ENCODE measurements at regions not wholly inside any gene's neighbourhood (a gene's known extent, or its start where the extent isn't known, plus 50 kb on each side); places are given as distances from the start of the nearest gene placed in this dataset.
"Not testable (repeated sequence)": the region's sequence is repeated elsewhere in the genome, so short reads cannot be mapped to it uniquely, and the experiment has no call there.

DNA sequence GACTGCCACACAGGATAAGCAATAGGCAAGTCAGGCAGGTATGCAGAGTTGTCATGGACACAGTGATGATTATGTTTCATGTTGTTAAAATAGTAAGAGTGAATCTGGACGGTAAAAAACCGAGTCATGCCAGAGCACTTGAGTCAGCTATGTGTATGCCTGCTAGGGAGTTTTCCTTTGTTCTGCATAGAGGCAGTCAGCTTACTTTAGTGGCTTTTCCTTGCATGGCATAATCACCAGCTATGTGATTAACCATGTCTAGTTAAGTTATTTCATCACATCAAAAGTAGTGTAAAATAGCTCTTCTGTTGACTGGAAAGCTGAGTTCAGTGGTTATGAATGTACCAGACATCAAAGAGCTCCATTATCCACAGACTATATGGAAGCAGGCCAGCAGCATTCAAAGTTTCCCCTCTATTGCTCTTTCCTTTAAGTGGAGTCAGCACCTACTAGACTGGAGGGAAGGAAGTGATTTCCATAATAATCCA is 989.8 kb downstream of the TLE1 start:
- DNase-seq (ENCODE audit: insufficient read length, low spot score), result no peak
- FAIRE-seq, result no peak

DNA sequence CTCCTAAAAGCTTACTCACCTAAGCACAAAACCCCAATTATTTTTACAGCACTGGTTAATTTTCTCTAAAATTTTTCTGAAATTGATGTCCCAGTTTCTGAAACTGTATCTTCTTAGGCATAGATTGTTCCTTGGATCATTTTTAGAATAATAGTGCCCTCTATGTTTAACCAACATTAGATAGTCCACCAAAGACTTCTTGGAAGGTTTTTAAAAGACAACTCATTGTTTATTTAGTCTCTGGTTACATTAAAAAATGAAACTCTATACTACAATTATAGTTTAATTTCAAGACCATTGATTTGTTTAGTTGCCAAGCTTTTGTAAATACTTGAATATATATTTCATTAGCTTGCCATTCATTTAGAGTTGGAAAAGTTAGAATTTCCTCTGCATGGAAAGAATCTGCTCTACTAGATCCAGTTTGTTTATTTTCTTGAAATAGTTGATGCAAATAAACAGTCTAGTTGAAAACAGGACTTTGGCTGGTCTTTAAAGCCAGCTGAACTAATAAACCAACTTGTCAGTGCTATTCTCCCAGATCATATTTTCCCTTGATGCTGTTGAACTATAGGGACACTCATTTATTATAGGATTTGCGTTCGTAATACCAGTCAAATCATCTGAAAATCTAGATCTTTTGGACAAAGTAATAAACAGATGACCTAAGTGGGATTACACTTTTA is 990.5 kb downstream of the TLE1 start:
- no peak for DNase-seq (ENCODE audit: insufficient read length, low spot score)
- FAIRE-seq, result no peak

DNA sequence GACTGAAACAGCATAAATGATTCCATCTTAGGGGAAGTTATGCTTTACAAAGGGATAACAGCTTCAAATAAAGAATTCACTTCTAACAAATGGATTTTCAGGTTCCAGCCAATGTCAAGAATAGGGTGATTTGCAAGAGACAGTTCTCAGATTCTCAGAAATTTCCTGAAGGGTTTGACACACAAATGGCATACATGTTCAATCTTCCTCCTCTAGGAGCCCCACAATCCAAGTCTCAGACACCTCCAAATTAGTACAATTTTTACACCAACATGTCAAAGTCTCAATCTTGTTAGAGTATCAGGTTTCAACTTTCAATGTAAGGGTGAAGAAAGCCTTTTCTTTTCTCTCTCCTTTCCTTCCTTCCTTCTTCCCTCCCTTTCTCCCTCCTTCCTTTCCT is 996.6 kb downstream of the TLE1 start:
- no peak for DNase-seq (ENCODE audit: insufficient read length, low spot score)
- FAIRE-seq, result no peak

- FAIRE-seq (no peak), DNase-seq (ENCODE audit: insufficient read length, low spot score) (no peak)
These were observed 998.1 kb downstream of the TLE1 start for GRCh38 chr9:80691229-80691628.

DNA sequence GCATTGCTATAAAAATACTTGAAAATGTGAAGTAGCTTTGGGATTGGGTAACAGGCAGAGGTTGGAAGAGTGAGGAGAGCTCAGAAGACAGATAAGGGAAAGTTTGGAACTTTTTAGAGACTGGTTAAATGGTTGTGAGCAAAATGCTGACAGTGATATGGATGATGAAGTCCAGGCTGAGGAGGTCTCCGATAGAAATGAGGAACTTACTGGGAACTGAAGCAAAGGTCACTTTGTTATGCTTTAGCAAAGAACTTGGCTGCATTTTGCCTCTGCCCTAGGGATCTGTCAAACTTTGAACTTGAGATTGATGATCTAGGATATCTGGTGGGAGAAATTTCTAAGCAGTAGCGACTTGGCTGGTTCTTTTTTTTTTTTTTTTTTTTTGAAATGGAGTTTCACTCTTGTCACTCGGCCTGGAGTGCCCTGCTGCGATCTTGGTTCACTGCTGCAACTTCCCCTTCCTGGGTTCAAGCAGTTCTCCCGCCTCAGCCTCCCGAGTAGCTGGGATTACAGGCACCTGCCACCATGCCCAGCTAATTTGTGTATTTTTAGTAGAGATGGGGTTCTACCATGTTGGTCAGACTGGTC is 998.9 kb downstream of the TLE1 start:
- FAIRE-seq, result no peak
- DNase-seq (ENCODE audit: insufficient read length, low spot score), result no peak

GRCh38 chr9:80679916-80680315 is 1009.4 kb downstream of the TLE1 start:
- DNase-seq (ENCODE audit: insufficient read length, low spot score) (no peak), FAIRE-seq (no peak)

- DNase-seq (ENCODE audit: insufficient read length, low spot score), result no peak
- FAIRE-seq, result no peak
These were observed 1010.4 kb downstream of the TLE1 start for GRCh38 chr9:80678906-80679305.

DNA sequence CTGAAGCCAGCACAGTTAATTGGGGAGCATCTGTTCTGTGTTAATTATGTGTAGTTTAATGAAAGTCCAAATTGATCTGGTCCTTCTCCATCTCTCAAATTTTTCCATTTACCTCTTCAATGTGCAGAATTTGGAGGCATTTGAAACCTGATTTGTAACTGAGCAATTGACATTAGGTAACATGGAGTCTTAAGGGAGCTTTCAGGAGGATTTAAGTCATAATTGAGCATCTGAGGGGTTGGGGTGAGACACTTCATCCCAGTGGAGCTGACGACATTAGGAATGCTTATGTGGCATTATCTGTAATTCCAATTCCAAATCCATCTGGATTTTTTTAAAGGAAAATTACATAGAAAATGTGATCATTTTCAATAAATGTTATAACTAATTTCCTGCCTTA is 1015.9 kb downstream of the TLE1 start:
- FAIRE-seq (no peak), DNase-seq (ENCODE audit: insufficient read length, low spot score) (no peak)

GRCh38 chr9:80665479-80665878 is 1023.9 kb downstream of the TLE1 start:
- DNase-seq (ENCODE audit: insufficient read length, low spot score), result no peak
- FAIRE-seq, result no peak

DNA sequence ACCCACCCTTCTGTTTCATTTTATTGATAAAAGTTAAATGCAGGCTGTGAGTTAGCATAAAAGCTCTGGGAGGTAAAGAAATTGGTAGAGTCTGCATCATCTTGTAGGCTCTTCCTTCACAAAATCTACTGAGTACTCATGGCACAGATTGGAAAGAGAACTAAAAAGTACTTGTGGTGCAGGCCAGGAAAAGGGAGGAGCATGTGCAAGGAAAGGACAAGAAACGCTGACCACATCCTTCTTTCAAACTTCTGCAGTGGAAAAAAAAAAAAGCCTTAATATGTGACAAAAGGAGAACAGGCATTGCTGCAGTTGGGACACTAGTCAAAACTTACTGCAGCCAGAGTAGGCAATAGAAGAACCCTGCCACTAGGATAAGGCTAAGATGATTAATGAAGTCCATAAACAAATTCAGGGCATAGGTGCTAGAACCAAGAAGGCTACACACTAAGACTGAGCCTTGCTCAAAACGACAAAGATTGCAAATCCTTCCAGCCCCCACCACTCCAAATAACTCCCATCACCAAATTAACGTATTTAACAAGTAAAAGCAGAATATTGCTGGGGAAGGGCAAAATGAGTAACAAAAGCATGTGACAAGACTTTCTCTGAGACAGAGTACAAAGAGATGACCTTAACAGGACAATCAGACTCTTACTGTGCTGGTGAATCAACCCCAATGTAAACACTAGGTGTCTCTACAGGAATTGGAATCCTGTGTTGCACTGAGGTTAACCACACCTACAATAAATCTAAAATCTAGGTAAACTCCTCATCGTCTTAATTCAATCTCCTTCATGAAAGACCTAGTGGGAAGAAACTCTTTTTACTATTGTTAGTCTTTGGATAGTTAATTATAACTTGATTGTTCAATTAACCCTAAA is 1024.8 kb downstream of the TLE1 start:
- DNase-seq (ENCODE audit: insufficient read length, low spot score) (no peak), FAIRE-seq (no peak)

DNA sequence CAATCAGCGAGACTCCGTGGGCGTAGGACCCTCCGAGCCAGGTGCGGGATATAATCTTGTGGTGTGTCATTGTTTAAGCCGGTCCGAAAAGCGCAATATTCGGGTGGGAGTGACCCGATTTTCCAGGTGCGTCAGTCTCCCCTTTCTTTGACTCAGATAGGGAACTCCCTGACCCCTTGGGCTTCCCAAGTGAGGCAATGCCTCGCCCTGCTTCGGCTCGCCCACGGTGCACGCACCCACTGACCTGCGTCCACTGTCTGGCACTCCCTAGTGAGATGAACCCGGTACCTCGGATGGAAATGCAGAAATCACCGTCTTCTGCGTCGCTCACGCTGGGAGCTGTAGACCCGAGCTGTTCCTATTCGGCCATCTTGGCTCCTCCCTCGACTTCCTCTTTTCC is 1029.6 kb downstream of the TLE1 start:
- not testable (repeated sequence) for DNase-seq (ENCODE audit: insufficient read length, low spot score); FAIRE-seq

DNA sequence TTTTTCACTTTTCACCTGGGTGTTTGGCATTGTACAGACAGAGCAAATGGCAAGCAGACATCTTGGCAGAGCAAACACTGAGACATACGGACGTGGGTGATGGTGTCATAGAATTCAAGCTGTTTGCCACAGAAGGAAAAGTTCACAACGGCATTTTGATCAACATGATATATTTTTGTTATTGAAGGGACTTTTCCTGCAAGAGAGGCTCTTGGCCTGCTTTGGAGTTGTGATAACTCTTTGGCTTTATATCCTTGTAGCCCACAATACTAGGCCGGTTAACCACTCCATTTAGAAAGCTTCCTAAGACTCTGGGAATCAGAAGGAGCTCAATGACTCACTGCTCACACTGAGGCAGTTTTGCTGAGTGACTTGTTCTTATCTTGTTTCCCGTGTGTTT is 1038.3 kb downstream of the TLE1 start:
- FAIRE-seq, result no peak
- no peak for DNase-seq (ENCODE audit: insufficient read length, low spot score)

- FAIRE-seq (no peak), DNase-seq (ENCODE audit: insufficient read length, low spot score) (no peak)
These were observed 1039.9 kb downstream of the TLE1 start for GRCh38 chr9:80649496-80649895.

GRCh38 chr9:80649001-80649420 is 1040.3 kb downstream of the TLE1 start:
- FAIRE-seq (no peak), DNase-seq (ENCODE audit: insufficient read length, low spot score) (no peak)

GRCh38 chr9:80648336-80648735 is 1041.0 kb downstream of the TLE1 start:
- no peak for FAIRE-seq
- DNase-seq (ENCODE audit: insufficient read length, low spot score), result no peak

- FAIRE-seq (no peak), DNase-seq (ENCODE audit: insufficient read length, low spot score) (no peak)
These were observed 1043.1 kb downstream of the TLE1 start for GRCh38 chr9:80646211-80646610.

- FAIRE-seq (no peak), DNase-seq (ENCODE audit: insufficient read length, low spot score) (no peak)
These were observed 1045.3 kb downstream of the TLE1 start for GRCh38 chr9:80644044-80644443.

- DNase-seq (ENCODE audit: insufficient read length, low spot score) (no peak), FAIRE-seq (no peak)
These were observed 1054.3 kb downstream of the TLE1 start for GRCh38 chr9:80635065-80635464.

GRCh38 chr9:80632041-80632440 is 1057.3 kb downstream of the TLE1 start:
- FAIRE-seq (no peak), DNase-seq (ENCODE audit: insufficient read length, low spot score) (no peak)

DNA sequence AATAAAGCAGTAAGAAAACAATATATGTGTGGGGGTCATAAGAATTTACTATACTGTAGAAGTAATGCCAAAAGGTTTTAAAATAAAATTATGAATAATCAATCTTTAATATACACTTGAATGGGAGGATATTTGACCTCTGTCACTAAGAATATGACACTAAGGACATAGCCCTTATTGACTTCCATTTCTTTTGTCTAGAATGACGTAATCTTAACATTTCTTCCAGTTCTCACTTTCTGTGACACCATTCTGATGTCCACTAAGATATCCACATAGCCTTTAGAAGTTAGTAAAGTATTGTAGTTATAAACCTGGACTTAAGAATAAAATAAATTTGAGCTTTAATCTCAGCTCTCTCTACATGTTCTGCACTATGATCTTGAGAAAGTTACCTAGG is 1050.7 kb downstream of the TLE4 start:
- DNase-seq (ENCODE audit: insufficient read length, low spot score) (no peak), FAIRE-seq (no peak)

DNA sequence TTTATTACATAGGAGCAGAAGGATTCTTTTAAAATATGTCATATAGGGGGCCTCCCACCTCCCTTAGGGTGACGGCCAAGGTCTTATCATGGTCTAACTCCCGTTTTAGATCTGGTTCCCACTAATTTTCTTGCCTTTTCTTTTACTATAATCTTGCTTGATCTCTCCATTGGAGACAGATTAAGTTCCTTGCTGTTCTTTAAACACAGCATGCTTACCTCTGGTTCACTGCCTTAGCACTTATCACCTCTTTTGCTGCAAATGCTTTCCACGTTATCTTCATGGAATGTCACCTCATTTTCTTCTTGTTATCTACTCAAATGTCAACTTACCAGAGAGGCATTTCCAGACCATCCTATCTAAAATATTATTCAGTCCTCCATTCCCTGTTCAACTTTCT is 1047.6 kb downstream of the TLE4 start:
- FAIRE-seq (no peak), DNase-seq (ENCODE audit: insufficient read length, low spot score) (no peak)

DNA sequence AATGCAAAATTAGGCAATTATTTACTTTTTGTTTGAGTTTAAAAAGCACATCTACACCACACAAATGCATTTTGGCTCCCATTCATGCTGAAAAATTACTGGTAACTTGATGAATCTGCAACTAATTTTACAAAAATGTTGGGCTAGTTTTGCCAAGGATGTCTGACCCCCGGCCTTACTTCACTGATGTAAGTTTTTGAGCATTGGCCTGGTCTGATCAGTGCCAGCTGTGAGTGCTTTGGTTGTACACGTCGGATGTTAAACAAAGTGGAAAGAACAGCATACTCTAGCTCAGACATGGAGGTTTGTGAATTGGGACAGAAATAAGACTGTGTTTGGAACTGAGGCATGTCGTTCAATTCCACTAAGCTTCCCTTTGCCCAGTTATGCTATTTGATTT is 1044.2 kb downstream of the TLE4 start:
- DNase-seq (ENCODE audit: insufficient read length, low spot score) (no peak), FAIRE-seq (no peak)
